ENCODE measurements at regions not wholly inside any gene's neighbourhood (a gene's known extent, or its start where the extent isn't known, plus 50 kb on each side); places are given as distances from the start of the nearest gene placed in this dataset.
A peak's percentile ranks its signal among the peaks of the same experiment; 100 is the strongest.

DNA sequence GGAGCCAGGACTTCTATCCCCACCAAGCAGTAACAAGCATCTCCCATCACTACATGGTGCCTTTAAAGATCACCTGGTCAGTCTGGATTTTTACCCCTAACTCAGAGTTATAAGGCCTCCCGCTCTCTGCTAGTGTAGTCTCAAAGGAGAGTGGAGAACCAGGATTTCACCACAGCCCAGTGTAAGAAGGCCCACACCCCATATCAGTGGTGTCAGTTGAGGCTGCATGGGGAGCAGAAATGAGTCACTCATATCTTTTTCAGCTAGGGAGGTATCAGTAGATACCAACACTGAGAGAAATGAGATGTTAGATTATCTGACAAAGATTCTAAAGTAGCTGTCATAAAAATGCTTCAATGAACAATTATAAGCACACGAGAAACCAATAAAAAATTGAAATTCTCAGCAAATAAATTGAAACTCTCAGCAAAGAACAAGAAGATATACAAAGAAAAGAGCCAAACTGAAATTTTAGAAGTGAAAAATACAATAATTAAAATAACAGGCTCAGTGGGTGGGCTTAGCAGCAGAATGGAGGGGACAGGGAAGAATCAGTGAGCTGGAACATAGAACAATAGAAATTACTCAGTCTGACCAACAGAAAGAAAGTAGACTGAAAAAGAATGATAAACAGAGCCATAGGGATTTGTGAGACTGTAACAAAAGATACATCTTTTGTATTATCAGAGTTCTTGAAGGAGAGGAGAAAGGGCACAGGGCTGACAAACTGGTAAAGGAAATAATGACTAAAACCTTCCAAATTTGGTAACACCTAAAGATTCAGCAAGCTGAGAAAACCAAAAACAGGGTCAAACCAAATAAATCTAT lies 257.7 kb downstream of the ANAPC1 start:
- DNase-seq, result peak; percentile 48 to 53
- Histone ChIP-seq H3K4me1 (ENCODE audit: control insufficient read depth, insufficient read depth, low read length) (peaks cover 8% of the 10 kb centered on the region), H3K9me3 (ENCODE audit: control insufficient read depth, low read depth, low read length) (peaks cover 9% of the 10 kb centered on the region), H3K27ac (ENCODE audit: low read length) (peak overlapping the region; percentile 80), H3K27me3 (ENCODE audit: control insufficient read depth, insufficient read depth, low read length) (no peaks in the 10 kb centered on the region), H3K36me3 (ENCODE audit: control insufficient read depth, insufficient read depth, low read length) (no peaks in the 10 kb centered on the region), H3K4me3 (ENCODE audit: low read length) (no peak overlapping the region)
- 80% methylated on average over 1 of the region's 2 CpGs for WGBS (ENCODE audit: insufficient coverage, low lambda C conversion rate)

DNA sequence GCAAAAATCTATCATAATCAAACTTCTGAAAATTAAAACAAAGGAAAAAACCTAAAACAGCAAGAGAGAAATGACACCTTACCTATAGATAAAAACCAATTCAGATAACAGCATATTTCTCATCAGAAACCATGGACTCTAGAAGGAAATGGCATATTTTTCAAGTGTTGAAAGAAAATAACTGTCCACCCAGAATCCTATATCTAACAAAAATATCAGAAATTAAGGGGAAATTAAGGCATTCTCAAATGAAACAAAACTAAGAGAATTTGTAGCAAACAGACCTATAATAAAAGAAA lies 257.2 kb downstream of the ANAPC1 start:
- DNase-seq, result no peak
- Histone ChIP-seq H3K4me3 (ENCODE audit: low read length) (no peak overlapping the region), H3K27me3 (ENCODE audit: control insufficient read depth, insufficient read depth, low read length) (no peaks in the 10 kb centered on the region), H3K36me3 (ENCODE audit: control insufficient read depth, insufficient read depth, low read length) (no peaks in the 10 kb centered on the region), H3K9me3 (ENCODE audit: control insufficient read depth, low read depth, low read length) (peaks cover 9% of the 10 kb centered on the region), H3K27ac (ENCODE audit: low read length) (peak overlapping the region; percentile 80), H3K4me1 (ENCODE audit: control insufficient read depth, insufficient read depth, low read length) (peaks cover 8% of the 10 kb centered on the region)

DNA sequence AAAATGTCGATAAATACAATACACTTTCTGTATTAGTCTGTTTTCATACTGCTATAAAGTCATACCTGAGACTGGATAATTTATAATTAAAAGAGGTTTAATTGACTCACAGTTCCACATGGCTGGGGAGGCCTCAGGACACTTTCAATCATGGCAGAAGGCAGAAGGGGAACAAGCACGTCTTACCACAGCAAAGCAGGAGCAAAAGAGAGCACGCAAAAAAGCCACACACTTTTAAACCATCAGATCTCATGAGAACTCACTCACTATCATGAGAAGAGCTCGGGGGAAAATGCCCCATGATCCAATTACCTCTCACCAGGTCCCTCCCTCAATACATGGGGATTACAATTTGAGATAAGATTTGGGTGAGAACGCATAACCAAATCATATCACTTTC lies 256.7 kb downstream of the ANAPC1 start:
- no peak overlapping the region for H3K27ac ChIP-seq (ENCODE audit: low read length)
- DNase-seq, result no peak
- no peaks in the 10 kb centered on the region for H3K27me3 ChIP-seq (ENCODE audit: control insufficient read depth, insufficient read depth, low read length)
- 90% methylated on average over 2 of the region's 5 CpGs for WGBS (ENCODE audit: insufficient coverage, low lambda C conversion rate)
- H3K4me1 ChIP-seq (ENCODE audit: control insufficient read depth, insufficient read depth, low read length), result peaks cover 8% of the 10 kb centered on the region
- peaks cover 9% of the 10 kb centered on the region for H3K9me3 ChIP-seq (ENCODE audit: control insufficient read depth, low read depth, low read length)
- no peaks in the 10 kb centered on the region for H3K36me3 ChIP-seq (ENCODE audit: control insufficient read depth, insufficient read depth, low read length)
- H3K4me3 ChIP-seq (ENCODE audit: low read length), result no peak overlapping the region

DNA sequence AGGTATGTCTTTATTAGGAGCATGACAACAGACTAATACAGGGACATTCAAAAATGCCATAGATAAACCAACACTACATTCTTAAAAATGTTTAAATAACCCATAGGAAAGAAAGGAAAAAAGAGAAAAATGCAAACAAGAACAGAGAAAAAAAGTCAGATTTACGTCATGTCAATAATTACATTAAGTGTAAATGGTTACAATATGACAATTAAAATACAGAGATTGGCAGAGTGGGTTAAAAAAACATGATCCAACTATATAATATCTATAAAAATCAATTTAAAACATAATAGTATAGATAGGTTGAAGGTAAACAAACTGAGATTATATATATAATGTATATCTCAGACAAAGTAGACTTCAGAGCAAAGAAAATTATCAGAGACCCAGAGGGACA lies 255.8 kb downstream of the ANAPC1 start:
- H3K4me1 ChIP-seq (ENCODE audit: control insufficient read depth, insufficient read depth, low read length), result peaks cover 8% of the 10 kb centered on the region
- no peak for DNase-seq
- no peak overlapping the region for H3K4me3 ChIP-seq (ENCODE audit: low read length)
- H3K27ac ChIP-seq (ENCODE audit: low read length), result no peak overlapping the region
- H3K9me3 ChIP-seq (ENCODE audit: control insufficient read depth, low read depth, low read length), result peaks cover 9% of the 10 kb centered on the region
- H3K36me3 ChIP-seq (ENCODE audit: control insufficient read depth, insufficient read depth, low read length), result no peaks in the 10 kb centered on the region
- 100% methylated on average over 1 of the region's 1 CpG for WGBS (ENCODE audit: insufficient coverage, low lambda C conversion rate)
- H3K27me3 ChIP-seq (ENCODE audit: control insufficient read depth, insufficient read depth, low read length), result no peaks in the 10 kb centered on the region

DNA sequence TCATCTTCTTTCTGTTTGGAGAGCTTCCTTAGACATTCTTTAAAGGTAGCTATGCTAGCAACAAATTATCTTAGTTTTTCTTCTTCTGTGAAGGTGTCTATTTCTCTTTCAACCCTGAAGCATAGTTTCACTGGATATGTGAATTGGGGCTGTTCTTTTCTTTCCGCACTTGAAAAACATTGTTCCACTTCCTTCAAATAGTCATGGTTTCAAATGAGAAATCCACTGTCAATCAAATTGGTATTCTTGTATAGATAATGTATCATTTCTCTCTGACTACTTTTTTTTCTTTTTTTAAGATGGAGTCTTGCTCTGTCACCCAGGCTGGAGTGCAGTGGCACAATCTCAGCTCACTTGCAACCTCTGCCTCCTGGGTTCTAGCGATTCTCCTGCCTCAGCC lies 254.0 kb downstream of the ANAPC1 start:
- Histone ChIP-seq H3K36me3 (ENCODE audit: control insufficient read depth, insufficient read depth, low read length) (no peaks in the 10 kb centered on the region), H3K4me1 (ENCODE audit: control insufficient read depth, insufficient read depth, low read length) (peaks cover 8% of the 10 kb centered on the region), H3K9me3 (ENCODE audit: control insufficient read depth, low read depth, low read length) (peaks cover 9% of the 10 kb centered on the region), H3K27ac (ENCODE audit: low read length) (no peak overlapping the region), H3K27me3 (ENCODE audit: control insufficient read depth, insufficient read depth, low read length) (peaks cover under 1% of the 10 kb centered on the region), H3K4me3 (ENCODE audit: low read length) (no peak overlapping the region)
- WGBS (ENCODE audit: insufficient coverage, low lambda C conversion rate), result 100% methylated on average over 1 of the region's 2 CpGs
- DNase-seq, result no peak

DNA sequence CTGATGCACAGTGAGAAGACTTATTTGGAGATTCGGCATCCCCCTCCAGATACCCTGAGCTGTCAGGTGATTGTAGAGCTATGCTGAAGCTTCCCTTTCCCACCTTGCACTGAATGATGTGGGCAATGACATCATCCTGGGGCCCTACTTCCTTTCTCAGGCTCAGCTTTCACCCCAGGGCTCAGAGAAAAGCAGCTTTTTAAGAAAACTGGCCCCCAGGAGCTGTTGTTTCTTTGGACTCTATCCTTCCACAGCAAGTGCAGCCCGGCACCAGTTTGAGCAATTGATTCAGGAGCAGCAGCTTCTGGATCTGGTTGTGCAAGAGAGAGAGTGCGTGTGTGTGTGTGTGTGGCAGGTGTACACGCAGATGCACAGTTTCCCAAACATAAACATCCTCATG lies 251.3 kb downstream of the ANAPC1 start:
- no peaks in the 10 kb centered on the region for H3K36me3 ChIP-seq (ENCODE audit: control insufficient read depth, insufficient read depth, low read length)
- peaks cover 7% of the 10 kb centered on the region for H3K9me3 ChIP-seq (ENCODE audit: control insufficient read depth, low read depth, low read length)
- peaks cover 2% of the 10 kb centered on the region for H3K27me3 ChIP-seq (ENCODE audit: control insufficient read depth, insufficient read depth, low read length)
- no CpG with 5 or more reads among the region's 4 CpGs for WGBS (ENCODE audit: insufficient coverage, low lambda C conversion rate)
- H3K4me1 ChIP-seq (ENCODE audit: control insufficient read depth, insufficient read depth, low read length), result no peaks in the 10 kb centered on the region
- H3K4me3 ChIP-seq (ENCODE audit: low read length), result no peak overlapping the region
- no peak overlapping the region for H3K27ac ChIP-seq (ENCODE audit: low read length)
- DNase-seq, result no peak

DNA sequence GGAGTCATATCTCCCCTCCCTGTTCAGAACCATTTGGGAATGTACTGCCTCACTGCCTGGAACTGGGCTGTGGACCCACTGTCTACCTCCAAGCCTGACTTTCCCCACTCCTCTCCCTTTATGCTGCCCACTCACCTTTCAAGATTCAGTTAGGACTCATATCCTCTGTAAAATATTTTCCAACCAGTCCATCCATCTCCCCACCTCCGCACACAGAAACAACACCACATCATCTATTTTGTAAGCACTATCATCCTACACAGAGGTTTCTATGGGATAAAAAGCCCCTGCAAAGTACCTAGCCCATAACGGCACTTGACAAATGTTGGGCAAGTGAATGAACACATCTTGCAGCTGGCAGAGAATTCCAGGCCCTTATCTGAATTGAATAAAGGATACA lies 250.8 kb downstream of the ANAPC1 start:
- WGBS (ENCODE audit: insufficient coverage, low lambda C conversion rate), result no CpG with 5 or more reads among the region's 2 CpGs
- no peak overlapping the region for H3K4me3 ChIP-seq (ENCODE audit: low read length)
- peaks cover 7% of the 10 kb centered on the region for H3K9me3 ChIP-seq (ENCODE audit: control insufficient read depth, low read depth, low read length)
- no peaks in the 10 kb centered on the region for H3K36me3 ChIP-seq (ENCODE audit: control insufficient read depth, insufficient read depth, low read length)
- H3K27ac ChIP-seq (ENCODE audit: low read length), result no peak overlapping the region
- DNase-seq, result no peak
- peaks cover 2% of the 10 kb centered on the region for H3K27me3 ChIP-seq (ENCODE audit: control insufficient read depth, insufficient read depth, low read length)
- H3K4me1 ChIP-seq (ENCODE audit: control insufficient read depth, insufficient read depth, low read length), result no peaks in the 10 kb centered on the region

DNA sequence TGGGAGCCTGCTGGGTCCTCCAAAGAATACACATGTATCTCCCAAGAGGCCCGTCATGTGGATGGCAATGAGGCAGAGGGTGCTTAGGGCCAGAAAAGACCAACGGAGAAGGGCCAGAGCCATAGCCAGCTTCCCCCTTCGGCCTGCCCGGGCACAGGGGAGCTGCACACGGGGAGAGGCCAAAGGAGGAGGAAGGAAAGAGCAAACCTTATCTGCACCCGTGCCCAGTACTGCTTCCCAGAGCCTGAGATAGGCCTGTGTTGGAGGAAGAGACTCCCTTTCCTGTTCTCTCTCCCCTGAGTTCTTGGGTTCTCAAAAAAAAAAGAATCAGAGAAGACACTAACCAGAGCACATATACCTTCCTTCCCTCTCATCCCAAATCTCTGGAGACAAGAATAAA lies 250.3 kb downstream of the ANAPC1 start:
- Histone ChIP-seq H3K27me3 (ENCODE audit: control insufficient read depth, insufficient read depth, low read length) (peaks cover 2% of the 10 kb centered on the region), H3K9me3 (ENCODE audit: control insufficient read depth, low read depth, low read length) (peaks cover 4% of the 10 kb centered on the region), H3K27ac (ENCODE audit: low read length) (no peak overlapping the region), H3K4me3 (ENCODE audit: low read length) (no peak overlapping the region), H3K4me1 (ENCODE audit: control insufficient read depth, insufficient read depth, low read length) (no peaks in the 10 kb centered on the region), H3K36me3 (ENCODE audit: control insufficient read depth, insufficient read depth, low read length) (no peaks in the 10 kb centered on the region)
- WGBS (ENCODE audit: insufficient coverage, low lambda C conversion rate), result no CpG with 5 or more reads among the region's 6 CpGs
- no peak for DNase-seq

DNA sequence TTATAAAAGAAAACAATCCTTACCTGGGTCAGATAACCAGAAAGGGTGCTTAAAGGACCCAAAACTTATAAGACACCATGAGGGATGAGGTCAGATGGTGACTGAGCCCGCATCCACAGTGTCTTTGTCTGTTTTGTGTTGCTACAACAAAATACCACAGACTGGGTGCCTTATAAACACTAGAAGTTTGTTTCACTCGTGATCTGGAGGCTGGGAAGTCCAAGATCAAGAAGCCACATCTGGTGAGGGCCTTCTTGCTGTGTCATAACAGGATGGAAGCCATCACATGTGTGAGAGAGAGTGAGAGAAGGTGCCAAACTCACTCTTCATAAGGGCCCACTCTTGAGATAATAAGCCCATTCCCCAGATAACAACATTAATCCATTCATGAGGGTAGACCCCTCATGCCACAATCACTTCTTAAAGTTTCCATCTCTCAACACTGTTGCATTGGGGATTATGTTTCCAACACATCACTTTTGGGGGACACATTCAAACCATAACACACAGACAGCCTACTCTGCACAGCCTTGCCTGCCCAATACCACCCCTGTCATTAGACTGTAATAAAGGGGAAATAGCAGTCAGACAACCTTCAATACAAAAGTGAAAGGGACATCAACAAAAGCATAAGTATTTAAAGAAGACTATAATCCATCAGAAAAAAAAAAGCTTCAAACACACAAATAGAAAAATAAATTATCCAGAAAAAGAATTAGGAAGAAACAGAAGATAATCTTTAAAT lies 249.8 kb downstream of the ANAPC1 start:
- Histone ChIP-seq H3K36me3 (ENCODE audit: control insufficient read depth, insufficient read depth, low read length) (no peaks in the 10 kb centered on the region), H3K4me1 (ENCODE audit: control insufficient read depth, insufficient read depth, low read length) (no peaks in the 10 kb centered on the region), H3K27me3 (ENCODE audit: control insufficient read depth, insufficient read depth, low read length) (peaks cover 2% of the 10 kb centered on the region), H3K9me3 (ENCODE audit: control insufficient read depth, low read depth, low read length) (peaks cover 4% of the 10 kb centered on the region), H3K4me3 (ENCODE audit: low read length) (no peak overlapping the region), H3K27ac (ENCODE audit: low read length) (no peak overlapping the region)
- 100% methylated on average over 1 of the region's 2 CpGs for WGBS (ENCODE audit: insufficient coverage, low lambda C conversion rate)
- DNase-seq, result no peak

DNA sequence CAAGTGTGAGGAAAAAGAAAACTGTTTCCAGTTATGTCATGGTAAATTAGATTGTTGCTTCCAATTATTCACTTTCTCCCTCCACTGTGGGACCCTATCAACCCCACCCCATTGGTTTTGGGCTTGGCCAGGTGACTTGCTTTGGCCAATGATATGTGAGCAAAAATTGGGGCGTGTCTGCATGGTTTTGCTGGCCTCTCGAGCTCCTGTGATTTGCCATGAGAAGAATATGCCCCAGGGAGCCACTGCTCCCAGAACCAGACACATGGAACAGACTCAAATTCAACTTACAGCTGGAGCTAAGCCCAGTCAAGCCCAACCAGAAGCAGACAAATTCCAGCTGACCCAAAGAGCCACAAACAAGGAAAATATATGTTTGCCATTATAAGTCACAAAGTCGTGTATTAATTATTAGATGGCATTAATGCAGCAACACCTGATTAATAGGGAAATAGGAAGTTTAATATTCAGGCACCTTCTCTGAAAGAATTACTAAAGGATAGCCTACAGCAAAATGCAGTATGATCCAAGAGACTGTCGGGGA lies 248.9 kb downstream of the ANAPC1 start:
- Histone ChIP-seq H3K4me1 (ENCODE audit: control insufficient read depth, insufficient read depth, low read length) (no peaks in the 10 kb centered on the region), H3K9me3 (ENCODE audit: control insufficient read depth, low read depth, low read length) (peaks cover 2% of the 10 kb centered on the region), H3K4me3 (ENCODE audit: low read length) (no peak overlapping the region), H3K27ac (ENCODE audit: low read length) (no peak overlapping the region), H3K36me3 (ENCODE audit: control insufficient read depth, insufficient read depth, low read length) (no peaks in the 10 kb centered on the region), H3K27me3 (ENCODE audit: control insufficient read depth, insufficient read depth, low read length) (peaks cover 2% of the 10 kb centered on the region)
- no peak for DNase-seq
- WGBS (ENCODE audit: insufficient coverage, low lambda C conversion rate), result 100% methylated on average over 1 of the region's 4 CpGs
